Stimulated activated CD4-positive, alpha-beta T cell treated with anti-CD3 and anti-CD28 coated beads, Interleukin-15, amount 100 ng/mL, for 48 hours (primary cell): ENCODE measurements at regions not wholly inside any gene's neighbourhood (a gene's known extent, or its start where the extent isn't known, plus 50 kb on each side); places are given as distances from the start of the nearest gene placed in this dataset.

Experiments used
- DNase-seq, 2 donors: peaks; one replicate each; pipeline ENCODE4 v3.0.0-alpha.2; 2020; ENCODE audit warnings: low read depth in 2 of 2

- no peak for DNase-seq
These were observed 579.6 kb upstream of the IGFBP7 start for GRCh38 chr4:57689693-57690205.

GRCh38 chr4:57682275-57682674 is 572.1 kb upstream of the IGFBP7 start:
- DNase-seq: no peak

GRCh38 chr4:57679969-57680368 is 569.8 kb upstream of the IGFBP7 start:
- no peak for DNase-seq

- no peak for DNase-seq
These were observed 566.2 kb upstream of the IGFBP7 start for GRCh38 chr4:57676394-57676793.

GRCh38 chr4:57672846-57673433 is 562.8 kb upstream of the IGFBP7 start:
- DNase-seq: no peak

- DNase-seq: no peak
These were observed 558.4 kb upstream of the IGFBP7 start for GRCh38 chr4:57668621-57669020.

- DNase-seq: no peak
These were observed 555.6 kb upstream of the IGFBP7 start for GRCh38 chr4:57665806-57666205.

GRCh38 chr4:57661517-57662090 is 551.4 kb upstream of the IGFBP7 start:
- DNase-seq: no peak

- no peak for DNase-seq
These were observed 548.5 kb upstream of the IGFBP7 start for GRCh38 chr4:57658673-57659072.

- DNase-seq: no peak
These were observed 548.0 kb upstream of the IGFBP7 start for GRCh38 chr4:57658188-57658587.

- DNase-seq: no peak
These were observed 545.2 kb upstream of the IGFBP7 start for GRCh38 chr4:57655342-57655741.

GRCh38 chr4:57652779-57653178 is 542.6 kb upstream of the IGFBP7 start:
- no peak for DNase-seq

GRCh38 chr4:57640391-57641100 is 530.4 kb upstream of the IGFBP7 start:
- DNase-seq: no peak

- DNase-seq: no peak
These were observed 529.6 kb upstream of the IGFBP7 start for GRCh38 chr4:57639561-57640382.

GRCh38 chr4:57635910-57636309 is 525.7 kb upstream of the IGFBP7 start:
- DNase-seq: no peak

- no peak for DNase-seq
These were observed 523.2 kb upstream of the IGFBP7 start for GRCh38 chr4:57633212-57633859.

GRCh38 chr4:57632564-57632963 is 522.4 kb upstream of the IGFBP7 start:
- no peak for DNase-seq

- DNase-seq: no peak
These were observed 521.0 kb upstream of the IGFBP7 start for GRCh38 chr4:57631147-57631546.

GRCh38 chr4:57628004-57628403 is 517.8 kb upstream of the IGFBP7 start:
- DNase-seq: no peak

- DNase-seq: no peak
These were observed 504.2 kb upstream of the IGFBP7 start for GRCh38 chr4:57614257-57614932.

- no peak for DNase-seq
These were observed 502.1 kb upstream of the IGFBP7 start for GRCh38 chr4:57612279-57612678.
